WTC11 (cell line): ENCODE measurements at regions not wholly inside any gene's neighbourhood (a gene's known extent, or its start where the extent isn't known, plus 50 kb on each side); places are given as distances from the start of the nearest gene placed in this dataset.

Experiments
- ATAC-seq: fragments of 200-7000 bp; cut with Tn5 transposase; 2 replicates; pipeline ENCODE4 v1.10.0; 2021; ENCODE audit warnings: mild to moderate bottlenecking, moderate library complexity
- CTCF ChIA-PET: fragments of 300-600 bp; sonication (Branson Sonifier 250); formaldehyde crosslinking; loops from one replicate; lab custom pipeline; 2021; ENCODE audit warnings: antibody characterized with exemption; lab: Charles Lee
- POLR2A ChIA-PET: fragments of 350-600 bp; sonication (Branson Sonifier 250); formaldehyde crosslinking; loops from one replicate; lab custom pipeline; 2021; ENCODE audit warnings: antibody characterized with exemption; lab: Charles Lee
- DNase-seq: peaks from one replicate; pipeline ENCODE4 v3.0.0; 2021; ENCODE audit warnings: low spot score
- H3K27ac Mint-ChIP-seq: 2 replicates; pipeline ENCODE4 v1.8.0; 2021; ENCODE audit warnings: mixed read lengths
- H3K27me3 Mint-ChIP-seq: 2 replicates; pipeline ENCODE4 v1.8.0; 2021; ENCODE audit warnings: low read depth, mild to moderate bottlenecking, moderate library complexity, mixed read lengths
- H3K36me3 Mint-ChIP-seq: 2 replicates; pipeline ENCODE4 v1.8.0; 2021; ENCODE audit warnings: mixed read lengths
- H3K4me1 Mint-ChIP-seq: 2 replicates; pipeline ENCODE4 v1.8.0; 2022; ENCODE audit warnings: mixed read lengths
- H3K4me3 Mint-ChIP-seq: 2 replicates; pipeline ENCODE4 v1.8.0; 2021; ENCODE audit warnings: mild to moderate bottlenecking, moderate library complexity, mixed read lengths
- H3K9me3 Mint-ChIP-seq: 2 replicates; pipeline ENCODE4 v1.8.0; 2021; ENCODE audit warnings: mixed read lengths
- ATF2 ChIP-seq: sonication (generic); formaldehyde crosslinking; IDR thresholded peaks from 2 replicates; pipeline ENCODE4 v1.8.1; 2022; ENCODE audit warnings: low read depth, missing genetic modification reagents, borderline replicate concordance
- CBFB ChIP-seq: sonication (generic); formaldehyde crosslinking; IDR thresholded peaks from 2 replicates; pipeline ENCODE4 v1.8.1; 2022; ENCODE audit warnings: mild to moderate bottlenecking, low read depth, missing genetic modification reagents
- EMX1 ChIP-seq: fragments of 250-450 bp; sonication (Bioruptor Pico); IDR thresholded peaks from 2 replicates; pipeline ENCODE4 v1.8.0; 2021; ENCODE audit warnings: mild to moderate bottlenecking
- ETV6 ChIP-seq: sonication (generic); formaldehyde crosslinking; IDR thresholded peaks from 2 replicates; pipeline ENCODE4 v1.8.1; 2022; ENCODE audit warnings: mild to moderate bottlenecking, missing genetic modification reagents
- FOXJ3 ChIP-seq: sonication (generic); formaldehyde crosslinking; IDR thresholded peaks from 2 replicates; pipeline ENCODE4 v1.9.0; 2021; ENCODE audit warnings: missing genetic modification reagents, mild to moderate bottlenecking, borderline replicate concordance
- FOXK1 ChIP-seq: sonication (generic); formaldehyde crosslinking; IDR thresholded peaks from 2 replicates; pipeline ENCODE4 v1.8.0; 2022; ENCODE audit warnings: mild to moderate bottlenecking, moderate library complexity, missing genetic modification reagents
- GTF2I ChIP-seq: fragments of 250-450 bp; sonication (Bioruptor Pico); conservative IDR thresholded peaks from 2 replicates; pipeline ENCODE4 v1.4.0; 2021; ENCODE audit warnings: mild to moderate bottlenecking
- HMGA2 ChIP-seq: fragments of 250-450 bp; sonication (Bioruptor Pico); IDR thresholded peaks from 2 replicates; pipeline ENCODE4 v1.4.0; 2021; ENCODE audit warnings: mild to moderate bottlenecking, moderate library complexity
- IRF1 ChIP-seq: sonication (generic); formaldehyde crosslinking; IDR thresholded peaks from 2 replicates; pipeline ENCODE4 v1.8.0; 2023; ENCODE audit warnings: missing genetic modification reagents
- JUN ChIP-seq: sonication (generic); formaldehyde crosslinking; IDR thresholded peaks from 2 replicates; pipeline ENCODE4 v1.8.0; 2023; ENCODE audit warnings: mild to moderate bottlenecking, missing genetic modification reagents
- MYBL2 ChIP-seq: sonication (generic); formaldehyde crosslinking; IDR thresholded peaks from 2 replicates; pipeline ENCODE4 v1.8.1; 2023; ENCODE audit warnings: mild to moderate bottlenecking, moderate library complexity, missing genetic modification reagents
- NFYB ChIP-seq: sonication (generic); formaldehyde crosslinking; conservative IDR thresholded peaks from 2 replicates; pipeline ENCODE4 v1.8.0; 2022; ENCODE audit warnings: low read depth, missing genetic modification reagents
- NR1H2 ChIP-seq: sonication (generic); formaldehyde crosslinking; IDR thresholded peaks from 2 replicates; pipeline ENCODE4 v1.9.0; 2021; ENCODE audit warnings: mild to moderate bottlenecking, moderate library complexity, missing genetic modification reagents
- NR3C1 ChIP-seq: sonication (generic); formaldehyde crosslinking; conservative IDR thresholded peaks from 2 replicates; pipeline ENCODE4 v1.8.1; 2023; ENCODE audit warnings: low read depth, mild to moderate bottlenecking, missing genetic modification reagents
- OVOL2 ChIP-seq: fragments of 250-450 bp; sonication (Bioruptor Pico); IDR thresholded peaks from 2 replicates; pipeline ENCODE4 v1.9.0; 2021; ENCODE audit warnings: mild to moderate bottlenecking, borderline replicate concordance
- RELA ChIP-seq: sonication (generic); formaldehyde crosslinking; IDR thresholded peaks from 2 replicates; pipeline ENCODE4 v1.8.1; 2022; ENCODE audit warnings: missing genetic modification reagents, mild to moderate bottlenecking, borderline replicate concordance
- SP1 ChIP-seq: sonication (generic); formaldehyde crosslinking; conservative IDR thresholded peaks from 2 replicates; pipeline ENCODE4 v1.8.1; 2022; ENCODE audit warnings: missing genetic modification reagents
- ZBTB21 ChIP-seq: sonication (generic); formaldehyde crosslinking; IDR thresholded peaks from 2 replicates; pipeline ENCODE4 v1.8.1; 2023; ENCODE audit warnings: mild to moderate bottlenecking, missing genetic modification reagents, borderline replicate concordance
- ZMAT4 ChIP-seq: fragments of 250-450 bp; sonication (Bioruptor Pico); IDR thresholded peaks from 2 replicates; pipeline ENCODE4 v1.9.0; 2021; ENCODE audit warnings: mild to moderate bottlenecking
- ZNF512 ChIP-seq: sonication (generic); formaldehyde crosslinking; IDR thresholded peaks from 2 replicates; pipeline ENCODE4 v1.8.1; 2022; ENCODE audit warnings: missing genetic modification reagents, borderline replicate concordance
- TF ChIP-seq, protein P1 (sequence below): sonication (generic); formaldehyde crosslinking; conservative IDR thresholded peaks from 2 replicates; pipeline ENCODE4 v1.8.1; 2023; ENCODE audit warnings: mild to moderate bottlenecking, low read depth, missing genetic modification reagents, moderate library complexity
- TF ChIP-seq, protein P2 (sequence below): sonication (generic); formaldehyde crosslinking; IDR thresholded peaks from 2 replicates; pipeline ENCODE4 v1.8.1; 2022; ENCODE audit warnings: mild to moderate bottlenecking, missing genetic modification reagents, moderate library complexity, borderline replicate concordance
- TF ChIP-seq, protein P3 (sequence below): sonication (generic); formaldehyde crosslinking; IDR thresholded peaks from 2 replicates; pipeline ENCODE4 v1.8.1; 2023; ENCODE audit warnings: mild to moderate bottlenecking, missing genetic modification reagents, moderate library complexity

GRCh38 chr5:119953474-119953873, 324.1 kb downstream of the FAM170A start:
- Mint-ChIP-seq H3K9me3 (peaks cover 41% of the 10 kb centered on the region), H3K4me1 (peaks cover 30% of the 10 kb centered on the region), H3K27me3 (no peaks in the 10 kb centered on the region), H3K36me3 (peaks cover 15% of the 10 kb centered on the region), H3K27ac (no peak overlapping the region), H3K4me3 (no peak overlapping the region)
- CTCF ChIA-PET = no interaction called here
- POLR2A ChIA-PET = no interaction called here
- no peak for TF ChIP-seq ZBTB21 (CRISPR knock-in tag)
- TF ChIP-seq NR3C1 (CRISPR knock-in tag) = no peak
- no peak for TF ChIP-seq SP1 (CRISPR knock-in tag)
- TF ChIP-seq FOXJ3 (CRISPR knock-in tag) = no peak
- TF ChIP-seq NR1H2 (CRISPR knock-in tag) = no peak
- TF ChIP-seq FOXK1 = no peak
- TF ChIP-seq, protein P1, sequence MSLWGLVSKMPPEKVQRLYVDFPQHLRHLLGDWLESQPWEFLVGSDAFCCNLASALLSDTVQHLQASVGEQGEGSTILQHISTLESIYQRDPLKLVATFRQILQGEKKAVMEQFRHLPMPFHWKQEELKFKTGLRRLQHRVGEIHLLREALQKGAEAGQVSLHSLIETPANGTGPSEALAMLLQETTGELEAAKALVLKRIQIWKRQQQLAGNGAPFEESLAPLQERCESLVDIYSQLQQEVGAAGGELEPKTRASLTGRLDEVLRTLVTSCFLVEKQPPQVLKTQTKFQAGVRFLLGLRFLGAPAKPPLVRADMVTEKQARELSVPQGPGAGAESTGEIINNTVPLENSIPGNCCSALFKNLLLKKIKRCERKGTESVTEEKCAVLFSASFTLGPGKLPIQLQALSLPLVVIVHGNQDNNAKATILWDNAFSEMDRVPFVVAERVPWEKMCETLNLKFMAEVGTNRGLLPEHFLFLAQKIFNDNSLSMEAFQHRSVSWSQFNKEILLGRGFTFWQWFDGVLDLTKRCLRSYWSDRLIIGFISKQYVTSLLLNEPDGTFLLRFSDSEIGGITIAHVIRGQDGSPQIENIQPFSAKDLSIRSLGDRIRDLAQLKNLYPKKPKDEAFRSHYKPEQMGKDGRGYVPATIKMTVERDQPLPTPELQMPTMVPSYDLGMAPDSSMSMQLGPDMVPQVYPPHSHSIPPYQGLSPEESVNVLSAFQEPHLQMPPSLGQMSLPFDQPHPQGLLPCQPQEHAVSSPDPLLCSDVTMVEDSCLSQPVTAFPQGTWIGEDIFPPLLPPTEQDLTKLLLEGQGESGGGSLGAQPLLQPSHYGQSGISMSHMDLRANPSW (CRISPR knock-in tag) = no peak
- TF ChIP-seq IRF1 (CRISPR knock-in tag) = no peak
- TF ChIP-seq ZNF512 (CRISPR knock-in tag) = no peak
- no peak for TF ChIP-seq MYBL2
- no peak for TF ChIP-seq RELA
- no peak for TF ChIP-seq ZMAT4 (CRISPR knock-in tag)
- DNase-seq (no peak), ATAC-seq (no peak)

DNA sequence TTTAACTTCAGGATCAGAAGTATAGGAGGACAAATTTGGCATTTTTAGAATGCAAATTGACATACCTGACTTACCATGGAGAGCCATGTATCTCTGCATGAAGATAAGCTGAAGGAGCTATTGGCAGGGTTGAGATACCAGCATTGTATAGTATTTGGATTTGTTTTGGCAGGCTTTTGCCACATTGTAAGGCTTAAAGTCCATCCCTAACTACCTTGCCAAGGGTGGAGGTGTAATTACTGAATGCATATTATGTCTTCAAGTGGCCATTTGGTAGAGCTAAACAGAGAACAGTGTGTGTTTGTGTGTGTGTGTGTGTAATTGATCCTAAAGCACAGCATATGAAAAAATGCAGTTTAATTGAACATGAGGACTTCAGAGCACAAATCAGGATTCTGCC, 324.7 kb downstream of the FAM170A start:
- ChIA-PET CTCF (no interaction called here), POLR2A (no interaction called here)
- TF ChIP-seq EMX1 (CRISPR knock-in tag) (no peak), CBFB (no peak)
- TF ChIP-seq, protein P2, sequence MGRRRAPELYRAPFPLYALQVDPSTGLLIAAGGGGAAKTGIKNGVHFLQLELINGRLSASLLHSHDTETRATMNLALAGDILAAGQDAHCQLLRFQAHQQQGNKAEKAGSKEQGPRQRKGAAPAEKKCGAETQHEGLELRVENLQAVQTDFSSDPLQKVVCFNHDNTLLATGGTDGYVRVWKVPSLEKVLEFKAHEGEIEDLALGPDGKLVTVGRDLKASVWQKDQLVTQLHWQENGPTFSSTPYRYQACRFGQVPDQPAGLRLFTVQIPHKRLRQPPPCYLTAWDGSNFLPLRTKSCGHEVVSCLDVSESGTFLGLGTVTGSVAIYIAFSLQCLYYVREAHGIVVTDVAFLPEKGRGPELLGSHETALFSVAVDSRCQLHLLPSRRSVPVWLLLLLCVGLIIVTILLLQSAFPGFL (CRISPR knock-in tag) = no peak
- TF ChIP-seq, protein P3, sequence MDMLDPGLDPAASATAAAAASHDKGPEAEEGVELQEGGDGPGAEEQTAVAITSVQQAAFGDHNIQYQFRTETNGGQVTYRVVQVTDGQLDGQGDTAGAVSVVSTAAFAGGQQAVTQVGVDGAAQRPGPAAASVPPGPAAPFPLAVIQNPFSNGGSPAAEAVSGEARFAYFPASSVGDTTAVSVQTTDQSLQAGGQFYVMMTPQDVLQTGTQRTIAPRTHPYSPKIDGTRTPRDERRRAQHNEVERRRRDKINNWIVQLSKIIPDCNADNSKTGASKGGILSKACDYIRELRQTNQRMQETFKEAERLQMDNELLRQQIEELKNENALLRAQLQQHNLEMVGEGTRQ (CRISPR knock-in tag) = no peak
- Mint-ChIP-seq H3K4me1 (peaks cover 28% of the 10 kb centered on the region), H3K36me3 (peaks cover 15% of the 10 kb centered on the region), H3K27me3 (no peaks in the 10 kb centered on the region), H3K4me3 (no peak overlapping the region), H3K9me3 (peaks cover 41% of the 10 kb centered on the region), H3K27ac (no peak overlapping the region)
- DNase-seq = no peak
- no peak for ATAC-seq

DNA sequence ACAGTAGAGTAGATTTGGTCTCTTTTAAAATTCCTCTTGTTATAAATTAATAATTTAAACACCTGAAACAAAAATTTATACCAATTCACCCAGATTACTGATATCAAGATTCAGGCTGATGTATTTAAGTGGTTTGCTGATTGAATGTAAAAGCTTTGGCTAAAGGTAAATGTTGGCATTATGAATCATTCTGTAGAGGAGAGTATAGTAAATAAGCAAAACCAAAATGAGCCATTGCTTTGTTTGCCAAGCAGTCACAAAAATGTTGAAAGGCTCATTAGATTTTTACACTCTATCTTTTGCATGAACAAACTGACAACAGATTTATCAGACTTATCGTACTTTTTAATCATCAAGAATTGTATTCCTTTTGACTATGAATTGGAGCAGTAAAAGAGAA, 332.6 kb downstream of the FAM170A start:
- CTCF ChIA-PET = no interaction called here
- no peak overlapping the region for H3K27ac Mint-ChIP-seq
- no peaks in the 10 kb centered on the region for H3K36me3 Mint-ChIP-seq
- no peak overlapping the region for H3K4me3 Mint-ChIP-seq
- DNase-seq (no peak), ATAC-seq (no peak)
- POLR2A ChIA-PET = no interaction called here
- H3K4me1 Mint-ChIP-seq = no peaks in the 10 kb centered on the region; the same call in 1 of the 2 replicates
- no peaks in the 10 kb centered on the region for H3K27me3 Mint-ChIP-seq
- peaks cover 15% of the 10 kb centered on the region for H3K9me3 Mint-ChIP-seq
- no peak for TF ChIP-seq NFYB
- TF ChIP-seq ZBTB21 (CRISPR knock-in tag) = no peak
- no peak for TF ChIP-seq ATF2 (CRISPR knock-in tag)
- TF ChIP-seq GTF2I (CRISPR knock-in tag) = no peak
- no peak for TF ChIP-seq OVOL2 (CRISPR knock-in tag)
- no peak for TF ChIP-seq ETV6 (CRISPR knock-in tag)
- no peak for TF ChIP-seq HMGA2
- no peak for TF ChIP-seq SP1 (CRISPR knock-in tag)
- TF ChIP-seq JUN (CRISPR knock-in tag) = no peak
